ENCODE measurements at regions not wholly inside any gene's neighbourhood (a gene's known extent, or its start where the extent isn't known, plus 50 kb on each side); places are given as distances from the start of the nearest gene placed in this dataset.

- DNase-seq (ENCODE audit: low read depth), result no peak
Measured at GRCh38 chr5:18111906-18112465, 477.7 kb downstream of the TAF11L14 start.

DNA sequence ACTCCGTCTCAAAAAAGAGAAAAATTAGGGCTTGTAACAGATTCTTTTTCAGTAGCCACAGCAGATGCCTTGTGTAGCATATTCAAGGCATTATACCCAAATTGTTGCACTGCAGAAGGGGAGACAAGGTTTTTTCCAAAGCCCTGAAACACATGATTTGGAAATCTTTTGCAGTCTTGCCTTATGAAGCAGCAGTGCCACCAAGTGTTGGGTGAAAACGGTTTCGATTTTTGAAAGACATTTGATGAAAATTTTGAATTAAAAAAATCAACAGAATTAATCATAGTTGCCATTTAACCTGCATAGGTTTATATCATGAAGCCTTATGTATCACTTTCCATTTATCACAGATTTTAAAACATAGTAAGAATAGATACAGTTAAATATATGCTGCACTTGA is 479.5 kb downstream of the TAF11L14 start:
- no peak for DNase-seq (ENCODE audit: low read depth)

- DNase-seq (ENCODE audit: low read depth), result no peak
Measured at GRCh38 chr5:18114151-18114757, 480.0 kb downstream of the TAF11L14 start.

DNA sequence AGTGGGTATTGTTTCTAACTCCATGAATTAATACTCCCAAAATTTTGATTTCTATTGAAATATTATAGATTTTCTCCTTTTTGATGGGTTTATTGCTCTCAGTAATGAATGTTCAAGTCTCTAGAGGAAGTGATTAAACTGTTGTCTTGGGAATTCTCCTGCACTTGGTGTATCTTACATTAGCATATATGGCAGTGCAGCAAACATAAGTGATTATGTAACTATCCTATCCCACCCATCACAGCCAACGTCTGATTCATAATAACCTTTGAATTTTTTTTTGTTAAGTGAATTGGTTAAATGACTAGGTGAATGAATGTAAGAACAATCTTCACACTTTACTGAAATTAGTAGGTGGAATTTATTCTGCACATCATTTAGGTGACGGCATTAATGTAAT is 483.7 kb downstream of the TAF11L14 start:
- no peak for DNase-seq (ENCODE audit: low read depth)

DNA sequence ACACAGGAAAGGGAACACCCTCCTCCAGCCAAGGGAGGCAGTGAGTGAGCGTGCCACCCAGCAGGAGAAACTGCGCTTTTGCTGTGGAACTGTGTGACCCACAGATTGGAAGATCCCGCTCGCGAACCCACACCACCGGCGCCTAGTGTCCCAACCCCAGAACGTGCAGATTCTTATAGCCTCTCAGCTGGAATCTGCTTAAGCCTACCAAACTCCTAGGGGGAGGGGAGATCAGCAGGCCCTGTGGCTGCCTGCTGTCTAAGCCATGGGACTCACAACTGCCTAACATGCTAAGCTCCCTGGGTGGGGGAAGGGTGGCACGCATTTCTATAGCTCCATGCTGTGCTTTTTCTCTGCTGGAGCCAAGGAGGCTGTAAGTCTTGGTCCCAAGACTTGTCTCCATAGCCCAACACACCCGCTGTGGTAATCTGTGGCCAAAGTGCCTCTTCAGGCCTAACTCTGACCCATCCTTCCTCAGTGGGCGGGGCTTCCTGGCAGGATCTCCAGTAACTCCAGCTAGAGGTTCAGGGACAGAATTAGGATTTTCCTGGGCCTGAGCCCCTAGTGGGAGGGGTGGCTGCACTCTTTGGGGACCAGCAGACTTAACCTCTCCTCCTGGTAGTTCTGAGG is 485.0 kb downstream of the TAF11L14 start:
- no peak for DNase-seq (ENCODE audit: low read depth)

- no peak for DNase-seq (ENCODE audit: low read depth)
Measured at GRCh38 chr5:18141222-18141621, 507.0 kb downstream of the TAF11L14 start.

- no peak for DNase-seq (ENCODE audit: low read depth)
Measured at GRCh38 chr5:18142831-18143230, 508.6 kb downstream of the TAF11L14 start.

GRCh38 chr5:18152671-18153070 is 518.4 kb downstream of the TAF11L14 start:
- DNase-seq (ENCODE audit: low read depth), result no peak

DNA sequence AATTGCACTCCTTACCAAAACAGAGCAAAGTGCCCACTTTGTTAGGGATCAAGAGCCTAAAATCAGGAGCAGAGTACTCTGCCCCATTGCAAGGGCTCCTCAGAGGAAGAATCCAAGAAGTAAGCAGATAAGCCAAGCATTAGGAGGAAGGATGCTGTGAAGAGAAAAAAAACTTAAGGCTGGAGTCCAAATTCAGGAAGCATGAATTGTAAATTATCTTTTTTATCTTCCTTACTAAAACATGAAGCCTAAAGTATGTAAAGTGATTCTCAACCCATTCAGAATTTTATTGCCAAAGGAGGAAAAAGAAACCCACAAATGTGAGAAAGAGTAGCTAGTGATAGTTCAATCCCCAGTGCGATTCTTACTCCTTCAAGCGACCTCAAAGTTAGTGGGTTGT is 523.9 kb downstream of the TAF11L14 start:
- DNase-seq (ENCODE audit: low read depth), result no peak

- no peak for DNase-seq (ENCODE audit: low read depth)
Measured at GRCh38 chr5:18159331-18159730, 525.1 kb downstream of the TAF11L14 start.

DNA sequence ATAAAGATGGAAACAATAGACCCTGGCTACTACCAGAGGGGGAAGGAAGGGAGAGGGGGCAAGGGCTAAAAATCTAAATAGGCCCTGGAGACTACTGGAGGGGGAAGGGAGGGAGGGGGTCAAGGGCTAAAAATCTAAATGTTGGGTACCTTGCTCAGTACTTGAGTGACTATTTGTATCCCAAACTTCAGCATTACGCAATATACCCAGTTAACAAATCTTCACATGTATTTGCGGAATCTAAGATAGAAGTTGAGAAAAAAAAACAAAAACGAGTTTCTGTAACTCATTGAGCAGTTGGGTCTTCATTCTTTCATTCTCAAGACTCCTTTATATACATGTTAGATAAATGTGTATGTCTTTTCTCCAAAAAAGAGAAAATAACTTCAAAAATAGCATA is 537.4 kb downstream of the TAF11L14 start:
- no peak for DNase-seq (ENCODE audit: low read depth)

DNA sequence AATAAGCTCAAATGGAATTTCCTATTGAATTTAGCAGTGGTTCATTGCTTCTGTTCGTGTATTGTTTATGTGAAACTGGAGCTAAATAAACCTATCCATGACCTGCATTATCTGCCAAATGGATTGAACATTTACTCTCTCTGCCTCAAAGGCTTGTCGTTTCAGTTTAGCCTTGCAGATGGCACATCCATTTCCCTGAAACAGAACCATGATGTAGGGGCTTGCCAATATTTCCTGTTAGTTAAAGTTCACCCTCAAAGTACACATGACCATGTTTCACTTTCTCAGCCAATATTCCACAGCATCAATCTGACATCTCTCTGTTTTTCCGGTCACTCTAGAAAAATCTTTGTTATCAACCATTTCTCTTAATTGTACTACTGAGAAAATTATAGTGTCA is 545.3 kb downstream of the TAF11L14 start:
- DNase-seq (ENCODE audit: low read depth), result no peak

GRCh38 chr5:18181575-18181974 is 547.3 kb downstream of the TAF11L14 start:
- DNase-seq (ENCODE audit: low read depth), result no peak

- DNase-seq (ENCODE audit: low read depth), result no peak
Measured at GRCh38 chr5:18195910-18196309, 561.6 kb downstream of the TAF11L14 start.

DNA sequence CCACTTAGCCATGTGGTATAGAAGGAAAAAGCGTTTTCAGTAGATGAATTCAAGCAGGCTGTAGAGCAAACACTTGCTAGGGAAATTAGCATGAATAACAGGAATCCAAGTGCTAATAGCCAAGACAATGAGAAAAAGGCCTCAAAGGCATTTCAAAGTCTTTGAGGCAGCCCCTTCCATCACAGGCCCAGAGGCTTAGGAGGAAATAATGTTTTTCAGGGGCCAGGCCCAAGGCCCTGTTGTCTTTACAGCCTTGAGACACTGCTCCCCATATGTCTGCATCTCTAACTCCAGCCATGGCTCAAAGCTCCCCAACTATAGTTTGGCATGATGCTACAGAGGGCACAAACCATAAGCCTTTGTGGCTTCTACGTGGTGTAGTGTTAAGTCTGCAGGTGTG is 563.5 kb downstream of the TAF11L14 start:
- no peak for DNase-seq (ENCODE audit: low read depth)

DNA sequence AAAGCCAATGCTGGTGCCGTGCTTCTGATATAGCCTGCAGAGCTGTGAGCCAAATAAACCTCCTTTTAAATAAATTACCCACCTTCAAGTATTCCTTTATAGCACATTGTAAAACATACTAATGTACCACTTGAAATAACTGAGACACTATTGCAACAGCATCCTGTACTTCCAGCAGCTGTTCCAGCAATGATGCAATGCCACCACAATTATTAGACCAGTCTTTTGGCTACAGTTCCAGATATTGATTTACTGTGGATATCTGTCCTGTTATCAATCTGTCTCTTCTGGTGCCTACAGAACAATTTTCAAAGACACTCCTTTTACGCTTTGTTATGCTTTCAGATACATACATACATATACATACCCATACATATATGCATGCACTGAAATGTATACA is 567.9 kb downstream of the TAF11L14 start:
- no peak for DNase-seq (ENCODE audit: low read depth)

DNA sequence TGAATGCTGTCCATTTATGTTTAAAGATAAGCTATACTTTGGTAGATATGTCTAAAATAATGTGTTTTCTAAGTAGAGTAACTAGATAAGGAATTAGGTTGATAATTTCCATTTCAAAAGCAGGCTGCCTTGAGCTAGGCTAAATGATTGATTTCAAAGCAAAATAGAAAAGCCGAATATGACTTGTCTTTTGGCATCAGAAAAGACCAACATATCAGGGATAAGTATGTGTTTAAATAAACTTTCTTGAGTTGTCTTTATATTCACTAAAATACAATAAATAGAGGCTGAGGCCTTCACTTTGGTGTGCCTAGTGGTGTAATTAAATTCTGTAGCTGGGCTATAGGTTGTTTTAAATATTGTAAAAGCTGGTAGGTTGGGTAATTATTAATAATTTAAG is 569.0 kb downstream of the TAF11L14 start:
- DNase-seq (ENCODE audit: low read depth), result no peak

GRCh38 chr5:18213666-18214065 is 579.4 kb downstream of the TAF11L14 start:
- no peak for DNase-seq (ENCODE audit: low read depth)

DNA sequence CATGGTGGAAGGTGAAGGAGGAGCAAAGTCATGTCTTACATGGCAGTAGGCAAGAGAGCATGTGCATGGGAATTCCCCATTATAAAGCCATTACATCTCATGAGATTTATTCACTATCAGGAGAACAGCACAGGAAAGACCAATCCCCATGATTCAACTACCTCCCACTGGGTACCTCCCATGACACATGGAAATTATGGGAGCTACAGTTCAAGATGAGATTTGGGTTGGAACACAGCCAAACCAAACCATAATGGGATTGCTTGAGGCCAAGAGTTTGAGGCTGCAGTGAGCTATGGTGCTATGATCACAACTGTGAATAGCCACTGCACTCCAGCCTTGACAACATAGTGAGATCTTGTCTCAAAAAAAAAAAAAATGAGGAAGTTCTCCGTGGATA is 581.8 kb downstream of the TAF11L14 start:
- DNase-seq (ENCODE audit: low read depth), result no peak

DNA sequence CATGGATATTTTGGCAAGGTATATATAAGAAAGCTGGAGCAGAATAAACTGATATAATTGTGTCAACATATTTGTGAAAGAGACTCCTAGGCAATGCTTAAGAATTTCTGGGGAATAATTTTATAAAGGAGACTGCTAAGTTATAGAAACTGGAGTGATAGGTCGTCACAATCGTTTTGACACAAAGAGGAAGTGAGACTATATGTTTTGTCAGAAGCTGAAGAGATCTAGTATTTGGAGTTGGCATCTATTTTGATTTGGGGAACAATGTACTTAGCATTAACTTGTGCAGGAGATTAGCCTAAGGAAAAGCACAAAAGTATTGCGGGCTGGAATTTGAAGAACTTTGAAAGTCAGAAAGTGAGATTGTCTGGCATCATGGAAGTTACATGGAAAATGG is 582.5 kb downstream of the TAF11L14 start:
- DNase-seq (ENCODE audit: low read depth), result no peak

DNA sequence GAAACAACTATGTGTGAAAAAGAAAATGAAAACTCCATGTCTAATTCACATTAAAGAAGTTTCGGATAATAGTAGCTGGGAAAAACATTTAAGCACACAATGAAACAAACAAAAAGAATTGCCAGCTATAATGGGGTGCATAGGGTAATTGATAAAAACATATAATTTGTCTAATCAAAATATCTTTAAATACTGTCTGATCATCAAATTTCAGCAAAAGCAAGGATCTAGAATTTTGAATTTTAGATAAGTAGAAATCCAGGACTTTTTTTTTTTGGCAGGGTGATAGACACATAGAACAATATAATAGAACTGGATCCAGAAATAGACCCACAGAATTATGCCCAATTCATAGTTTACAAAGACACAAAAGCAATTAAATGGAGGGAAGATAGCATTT is 585.0 kb downstream of the TAF11L14 start:
- DNase-seq (ENCODE audit: low read depth), result no peak

DNA sequence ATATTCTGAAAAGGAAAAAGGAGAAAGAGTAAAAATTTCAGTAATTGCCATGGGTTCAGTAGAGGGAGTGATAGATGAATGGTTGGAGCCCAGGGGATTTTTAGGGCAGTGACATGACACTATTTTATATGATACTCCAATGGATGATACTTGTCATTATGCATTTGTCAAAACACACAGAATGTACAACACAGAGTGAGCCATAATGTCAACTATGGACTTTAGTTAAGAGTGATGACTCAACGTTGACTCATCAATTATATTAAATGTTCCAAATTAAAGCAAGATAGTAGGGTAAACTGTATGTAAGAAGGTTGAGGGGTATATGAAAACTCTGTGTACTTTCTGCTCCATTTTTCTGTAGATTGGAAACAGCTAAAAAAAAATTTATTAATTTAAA is 586.4 kb downstream of the TAF11L14 start:
- DNase-seq (ENCODE audit: low read depth), result no peak

- DNase-seq (ENCODE audit: low read depth), result no peak
Measured at GRCh38 chr5:18236386-18236785, 602.1 kb downstream of the TAF11L14 start.

- no peak for DNase-seq (ENCODE audit: low read depth)
Measured at GRCh38 chr5:18238321-18238720, 604.1 kb downstream of the TAF11L14 start.

Data from stimulated activated CD4-positive, alpha-beta T cell treated with anti-CD3 and anti-CD28 coated beads, Interleukin-2, amount 100 ng/mL, for 4 hours (primary cell).